ENCODE measurements at regions not wholly inside any gene's neighbourhood (a gene's known extent, or its start where the extent isn't known, plus 50 kb on each side); places are given as distances from the start of the nearest gene placed in this dataset.

DNA sequence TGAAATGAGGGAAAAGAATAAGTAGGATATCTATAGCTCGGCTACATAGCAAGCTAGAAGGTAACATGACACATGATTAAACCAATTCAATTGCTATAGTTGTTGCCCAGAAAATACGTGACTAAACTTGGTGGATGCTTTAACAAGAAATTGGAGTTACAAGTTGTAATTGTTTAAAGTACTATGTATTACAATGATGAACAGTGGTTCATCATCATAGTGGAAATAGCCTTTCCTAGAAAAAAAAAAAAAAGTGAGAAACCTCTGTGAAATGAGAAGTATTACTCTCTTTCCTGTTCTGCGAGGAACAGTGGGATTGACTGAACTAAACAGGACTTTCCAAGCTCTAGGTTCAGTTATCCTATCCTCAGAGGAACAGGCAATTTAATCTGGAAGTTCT lies 209.7 kb upstream of the KLF3 start:
- no peak overlapping the region for H3K4me3 ChIP-seq (ENCODE audit: low read depth, low read length)
- TF ChIP-seq, protein P1, sequence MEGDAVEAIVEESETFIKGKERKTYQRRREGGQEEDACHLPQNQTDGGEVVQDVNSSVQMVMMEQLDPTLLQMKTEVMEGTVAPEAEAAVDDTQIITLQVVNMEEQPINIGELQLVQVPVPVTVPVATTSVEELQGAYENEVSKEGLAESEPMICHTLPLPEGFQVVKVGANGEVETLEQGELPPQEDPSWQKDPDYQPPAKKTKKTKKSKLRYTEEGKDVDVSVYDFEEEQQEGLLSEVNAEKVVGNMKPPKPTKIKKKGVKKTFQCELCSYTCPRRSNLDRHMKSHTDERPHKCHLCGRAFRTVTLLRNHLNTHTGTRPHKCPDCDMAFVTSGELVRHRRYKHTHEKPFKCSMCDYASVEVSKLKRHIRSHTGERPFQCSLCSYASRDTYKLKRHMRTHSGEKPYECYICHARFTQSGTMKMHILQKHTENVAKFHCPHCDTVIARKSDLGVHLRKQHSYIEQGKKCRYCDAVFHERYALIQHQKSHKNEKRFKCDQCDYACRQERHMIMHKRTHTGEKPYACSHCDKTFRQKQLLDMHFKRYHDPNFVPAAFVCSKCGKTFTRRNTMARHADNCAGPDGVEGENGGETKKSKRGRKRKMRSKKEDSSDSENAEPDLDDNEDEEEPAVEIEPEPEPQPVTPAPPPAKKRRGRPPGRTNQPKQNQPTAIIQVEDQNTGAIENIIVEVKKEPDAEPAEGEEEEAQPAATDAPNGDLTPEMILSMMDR (IDR thresholded peaks at IDR 0.05; ENCODE audit: low read depth, low read length): no peak

DNA sequence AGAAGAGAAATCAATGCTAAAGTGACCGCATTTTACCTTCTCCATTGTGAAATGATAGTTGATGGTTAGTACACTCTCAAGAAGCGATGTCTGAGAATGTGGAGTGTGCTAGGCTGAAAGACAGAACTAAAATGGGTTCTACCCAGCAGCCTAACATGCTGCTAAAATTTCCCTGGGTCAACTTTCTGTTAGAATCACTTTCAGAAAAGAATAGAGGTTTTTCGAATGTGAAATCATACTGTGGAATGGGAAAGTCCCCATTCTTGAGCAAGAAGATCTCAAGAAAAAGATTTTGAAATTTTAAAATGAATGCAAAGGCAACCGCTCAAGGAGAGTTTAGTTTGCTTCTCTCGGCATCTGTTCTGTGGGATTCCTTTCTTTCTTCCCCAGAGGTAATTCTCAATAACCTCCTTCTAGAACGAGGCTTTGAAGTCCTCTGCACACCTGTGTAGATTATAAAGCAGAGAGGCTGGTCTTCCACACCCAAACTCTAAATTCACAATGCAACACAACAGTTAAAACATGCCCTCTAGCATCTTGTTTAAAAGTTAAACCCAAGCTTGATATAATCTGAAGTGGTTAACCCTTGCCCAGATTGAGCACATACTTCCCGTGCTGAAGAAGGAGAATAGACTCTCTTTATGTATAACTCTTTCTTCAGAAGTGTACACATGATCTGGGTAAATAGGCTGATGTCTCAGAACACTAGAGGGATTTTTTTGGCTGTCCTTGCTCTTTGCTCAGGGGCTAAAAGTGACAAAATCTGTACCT lies 208.7 kb upstream of the KLF3 start:
- TF ChIP-seq, protein P1 (IDR thresholded peaks at IDR 0.05; ENCODE audit: low read depth, low read length): no peak
- H3K4me3 ChIP-seq (ENCODE audit: low read depth, low read length): no peak overlapping the region

DNA sequence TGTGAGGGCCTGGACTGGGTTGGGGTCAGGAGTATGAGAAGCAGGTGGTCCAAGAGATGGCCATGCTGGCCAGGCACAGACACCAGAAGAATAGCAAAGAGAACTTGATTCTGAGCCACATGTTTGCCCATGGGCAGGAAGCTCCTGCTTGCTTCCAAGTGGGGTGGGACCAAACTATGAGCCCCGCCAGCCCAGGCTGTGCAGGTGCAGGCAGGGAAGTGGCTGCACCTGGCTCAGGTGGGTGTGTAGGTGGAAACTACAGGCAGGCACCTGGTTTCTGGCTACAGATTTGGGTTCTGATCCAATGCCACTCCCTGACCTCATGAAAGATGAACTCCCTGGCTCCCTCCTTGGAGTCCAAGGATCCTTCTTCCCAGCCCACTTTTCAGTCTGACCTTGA lies 207.9 kb upstream of the KLF3 start:
- TF ChIP-seq, protein P1 (IDR thresholded peaks at IDR 0.05; ENCODE audit: low read depth, low read length): no peak
- H3K4me3 ChIP-seq (ENCODE audit: low read depth, low read length): no peak overlapping the region

DNA sequence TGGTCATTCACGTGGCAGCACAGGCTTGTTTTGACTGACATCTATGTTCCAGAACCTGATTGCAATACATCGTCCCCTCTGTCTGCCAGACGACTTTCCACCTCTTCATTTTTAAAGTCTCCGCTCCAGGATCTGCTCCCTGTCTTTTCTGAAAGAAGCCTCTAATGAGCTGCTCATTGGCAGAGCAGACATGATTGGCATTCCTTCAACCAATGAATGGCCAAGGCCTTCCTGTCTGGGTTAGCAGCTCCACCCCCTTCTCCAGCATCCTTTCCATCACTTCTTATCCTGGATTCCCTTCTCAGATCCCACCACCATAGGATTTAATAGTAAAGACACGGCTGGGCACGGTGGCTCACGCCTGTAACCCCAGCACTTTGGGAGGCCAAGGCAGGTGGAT lies 202.7 kb upstream of the KLF3 start:
- H3K4me3 ChIP-seq (ENCODE audit: low read depth, low read length): no peak overlapping the region
- TF ChIP-seq, protein P1 (IDR thresholded peaks at IDR 0.05; ENCODE audit: low read depth, low read length): no peak

DNA sequence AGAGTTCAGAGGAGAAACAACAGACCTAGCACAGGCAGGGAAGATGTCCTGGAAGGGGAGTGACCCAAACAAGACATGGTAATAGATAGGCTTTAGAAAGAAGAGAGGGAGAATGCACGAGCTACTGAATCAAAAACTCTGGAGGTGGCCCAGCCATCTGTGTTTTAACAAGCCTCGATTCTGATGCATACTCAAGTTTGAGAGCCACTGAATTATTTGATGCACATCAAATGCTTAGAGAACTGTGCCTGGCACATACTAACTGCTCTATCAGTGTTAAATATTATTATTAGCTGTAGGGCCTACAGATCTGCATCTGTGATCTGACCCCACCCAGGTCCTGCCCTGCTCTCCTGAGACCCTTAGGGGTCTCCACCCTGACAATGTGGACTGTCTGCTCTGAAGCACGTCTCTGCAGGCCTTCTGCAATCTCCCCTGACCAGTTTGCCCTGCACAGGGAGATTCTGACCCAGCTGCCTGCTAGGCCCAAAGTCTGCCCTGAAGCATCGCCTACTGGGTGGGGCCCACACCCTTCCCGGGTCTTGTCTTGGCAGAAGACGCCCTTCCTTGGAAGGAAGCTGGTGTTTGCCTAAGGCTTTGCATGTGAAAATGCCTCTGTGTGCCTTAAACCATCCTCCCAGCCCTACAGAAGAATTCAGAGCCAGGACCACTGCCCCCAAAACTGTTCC lies 201.5 kb upstream of the KLF3 start:
- TF ChIP-seq, protein P1 (IDR thresholded peaks at IDR 0.05; ENCODE audit: low read depth, low read length): no peak
- H3K4me3 ChIP-seq (ENCODE audit: low read depth, low read length): no peak overlapping the region

DNA sequence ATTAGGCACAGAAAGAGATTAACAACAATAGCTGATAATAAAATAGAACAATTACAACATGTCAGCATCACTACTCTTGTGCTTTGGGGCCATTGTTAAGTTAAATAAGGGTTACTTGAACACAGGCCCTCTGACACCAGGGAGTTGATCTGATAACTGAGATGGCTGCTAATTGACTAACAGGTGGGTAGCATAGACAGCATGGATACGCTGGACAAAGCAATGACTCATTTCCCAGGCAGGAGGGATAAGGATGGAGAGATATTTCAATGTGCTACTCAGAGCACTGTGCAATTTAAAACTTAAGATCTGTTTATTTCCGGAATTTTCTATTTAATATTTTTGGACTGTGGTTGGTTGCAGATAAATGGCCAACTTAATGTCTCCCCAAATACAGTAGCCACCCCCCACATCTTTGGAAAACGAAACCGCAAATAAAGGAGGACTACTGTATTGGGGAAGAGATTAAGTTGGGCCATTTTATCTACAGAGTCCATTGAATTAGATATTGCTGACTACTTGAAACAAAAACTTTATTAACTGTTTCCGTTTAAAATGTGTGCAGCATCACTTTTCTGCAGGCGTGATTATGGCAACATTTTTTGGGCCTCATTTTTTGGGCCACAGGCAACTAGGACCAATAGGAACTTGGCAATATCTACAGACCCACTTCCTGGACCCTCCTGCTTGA lies 200.6 kb upstream of the KLF3 start:
- TF ChIP-seq, protein P1 (IDR thresholded peaks at IDR 0.05; ENCODE audit: low read depth, low read length): no peak
- H3K4me3 ChIP-seq (ENCODE audit: low read depth, low read length): no peak overlapping the region

DNA sequence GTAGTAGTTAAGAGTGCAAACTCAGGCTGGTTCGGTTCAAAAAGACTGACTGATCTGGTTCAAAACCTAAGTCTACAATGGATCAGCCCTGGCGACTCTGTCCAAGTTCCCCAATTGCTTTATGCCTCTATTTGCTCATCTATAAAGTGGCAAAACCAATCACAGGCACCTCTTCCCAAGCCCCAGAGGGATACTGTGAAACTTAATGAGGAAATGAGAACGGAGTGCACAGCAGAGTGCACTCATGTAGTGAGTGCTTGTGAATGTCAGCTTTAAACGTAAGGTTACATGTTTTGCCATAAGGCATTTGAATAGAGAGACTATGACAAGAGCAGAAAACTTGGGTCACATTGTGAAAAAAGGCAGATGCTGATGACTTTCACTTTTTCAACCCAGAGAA lies 199.7 kb upstream of the KLF3 start:
- H3K4me3 ChIP-seq (ENCODE audit: low read depth, low read length): no peak overlapping the region
- TF ChIP-seq, protein P1 (IDR thresholded peaks at IDR 0.05; ENCODE audit: low read depth, low read length): no peak

Measured in WI38 (cell line).